SU-DHL-6 (cell line): ENCODE measurements at regions not wholly inside any gene's neighbourhood (a gene's known extent, or its start where the extent isn't known, plus 50 kb on each side); places are given as distances from the start of the nearest gene placed in this dataset.

Source experiments
- CTCF ChIP-seq: fragments of 200-600 bp; sonication (generic); IDR thresholded peaks from one replicate; pipeline ENCODE4 v1.5.1; 2017; ENCODE audit warnings: antibody characterized with exemption, mild to moderate bottlenecking, low read length, moderate library complexity; ENCODE audit not compliant: insufficient read depth, poor library complexity, severe bottlenecking
- EZH2phosphoT487 ChIP-seq: fragments of 200-600 bp; sonication (generic), shearing (Covaris generic); conservative IDR thresholded peaks from 2 replicates; pipeline ENCODE4 v1.6.1; 2018; ENCODE audit warnings: mild to moderate bottlenecking, antibody characterized with exemption, low read length, moderate library complexity, mixed read lengths

GRCh38 chr7:81031996-81032395 lies 113.1 kb upstream of the SEMA3C start:
- TF ChIP-seq CTCF, result no peak
- TF ChIP-seq EZH2phosphoT487, result no peak
